ENCODE measurements at regions not wholly inside any gene's neighbourhood (a gene's known extent, or its start where the extent isn't known, plus 50 kb on each side); places are given as distances from the start of the nearest gene placed in this dataset.

DNA sequence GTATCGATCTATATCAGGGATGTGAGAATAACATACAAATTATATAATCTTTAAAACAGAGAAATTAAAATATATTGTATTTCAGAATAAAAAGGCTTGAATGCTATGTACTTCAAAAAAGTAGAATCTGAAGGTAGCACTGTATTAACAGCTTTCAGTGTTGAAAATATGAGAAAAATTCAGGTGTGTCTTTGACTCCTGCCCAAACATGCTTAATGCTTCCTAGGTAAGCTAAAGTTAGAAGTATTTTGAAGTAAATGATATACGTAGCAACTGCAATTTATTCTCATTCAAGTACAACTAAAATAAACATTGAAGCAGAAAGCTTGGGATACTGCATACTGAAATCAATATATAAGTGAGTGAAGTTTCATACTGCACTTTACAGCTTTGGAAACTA, 1082.0 kb upstream of the ACVR2A start:
- Histone ChIP-seq H3K27me3 (ENCODE audit: low read depth, low read length) (no peaks in the 10 kb centered on the region), H3K4me1 (ENCODE audit: control insufficient read depth in 1 of 2, insufficient read depth in 2 of 2, low read length in 2 of 2) (no peaks in the 10 kb centered on the region), H3K9me3 (ENCODE audit: control insufficient read depth in 1 of 2, low read length in 2 of 2) (peaks cover 0 to 7% of the 10 kb centered on the region in 2 donors), H3K4me3 (ENCODE audit: low read depth in 1 of 2, low read length in 2 of 2) (no peak overlapping the region), H3K27ac (ENCODE audit: low read length) (no peak overlapping the region), H3K36me3 (ENCODE audit: control insufficient read depth in 1 of 2, insufficient read depth in 2 of 2, low read length in 2 of 2) (no peaks in the 10 kb centered on the region)

DNA sequence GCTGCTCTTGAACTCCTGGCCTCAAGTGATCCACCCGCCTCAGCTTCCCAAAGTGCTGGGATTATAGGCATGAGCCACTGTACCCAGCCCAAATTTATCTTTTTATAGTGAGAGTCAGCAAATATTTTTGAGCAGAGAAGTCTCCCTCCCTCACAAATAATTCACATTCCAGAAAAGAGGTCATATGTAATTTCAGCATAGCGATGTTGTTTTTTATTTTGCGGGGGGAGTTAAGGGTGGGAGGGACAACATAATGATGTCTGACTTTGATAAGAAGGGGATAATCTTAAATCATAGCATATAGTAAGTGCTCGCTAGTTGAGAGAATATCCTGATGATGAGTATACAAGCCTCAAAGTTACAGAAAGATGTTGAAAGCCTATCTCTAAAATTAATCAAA, 1090.2 kb upstream of the ACVR2A start:
- H3K9me3 ChIP-seq (ENCODE audit: control insufficient read depth in 1 of 2, low read length in 2 of 2) = no peaks in the 10 kb centered on the region
- H3K4me3 ChIP-seq (ENCODE audit: low read depth in 1 of 2, low read length in 2 of 2) = no peak overlapping the region
- H3K36me3 ChIP-seq (ENCODE audit: control insufficient read depth in 1 of 2, insufficient read depth in 2 of 2, low read length in 2 of 2) = no peaks in the 10 kb centered on the region
- no peaks in the 10 kb centered on the region for H3K4me1 ChIP-seq (ENCODE audit: control insufficient read depth in 1 of 2, insufficient read depth in 2 of 2, low read length in 2 of 2)
- H3K27ac ChIP-seq (ENCODE audit: low read length) = no peak overlapping the region
- no peaks in the 10 kb centered on the region for H3K27me3 ChIP-seq (ENCODE audit: low read depth, low read length)

- H3K27ac ChIP-seq (ENCODE audit: low read length) = no peak overlapping the region
- no peak overlapping the region for H3K4me3 ChIP-seq (ENCODE audit: low read depth in 1 of 2, low read length in 2 of 2)
- no peaks in the 10 kb centered on the region for H3K36me3 ChIP-seq (ENCODE audit: control insufficient read depth in 1 of 2, insufficient read depth in 2 of 2, low read length in 2 of 2)
- no peaks in the 10 kb centered on the region for H3K27me3 ChIP-seq (ENCODE audit: low read depth, low read length)
- no peaks in the 10 kb centered on the region for H3K9me3 ChIP-seq (ENCODE audit: control insufficient read depth in 1 of 2, low read length in 2 of 2)
- no peaks in the 10 kb centered on the region for H3K4me1 ChIP-seq (ENCODE audit: control insufficient read depth in 1 of 2, insufficient read depth in 2 of 2, low read length in 2 of 2)
Observed at GRCh38 chr2:146748046-146748445, 1096.8 kb upstream of the ACVR2A start.

GRCh38 chr2:146741260-146741659, 1103.6 kb upstream of the ACVR2A start:
- H3K27me3 ChIP-seq (ENCODE audit: low read depth, low read length) = no peaks in the 10 kb centered on the region
- no peak overlapping the region for H3K27ac ChIP-seq (ENCODE audit: low read length)
- no peaks in the 10 kb centered on the region for H3K9me3 ChIP-seq (ENCODE audit: control insufficient read depth in 1 of 2, low read length in 2 of 2)
- H3K4me3 ChIP-seq (ENCODE audit: low read depth in 1 of 2, low read length in 2 of 2) = no peak overlapping the region
- H3K36me3 ChIP-seq (ENCODE audit: control insufficient read depth in 1 of 2, insufficient read depth in 2 of 2, low read length in 2 of 2) = no peaks in the 10 kb centered on the region
- H3K4me1 ChIP-seq (ENCODE audit: control insufficient read depth in 1 of 2, insufficient read depth in 2 of 2, low read length in 2 of 2) = no peaks in the 10 kb centered on the region

DNA sequence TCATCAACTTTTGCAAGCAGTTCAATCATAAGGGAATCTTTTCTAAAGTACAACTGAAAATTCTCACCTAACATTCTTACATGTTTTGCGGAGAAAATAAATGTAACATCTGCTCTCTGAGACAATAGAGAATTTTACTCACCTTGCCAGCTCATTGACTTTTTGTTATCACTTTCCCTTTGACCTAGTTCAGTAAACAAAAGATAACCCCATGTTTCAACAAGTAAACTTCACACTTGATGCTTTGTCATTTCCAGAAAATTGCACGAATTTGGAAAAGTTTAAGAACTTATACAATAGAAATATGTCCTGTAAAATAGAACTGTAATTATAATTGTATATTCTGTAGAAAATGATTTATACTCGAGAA, 1110.0 kb upstream of the ACVR2A start:
- H3K27ac ChIP-seq (ENCODE audit: low read length) = no peak overlapping the region
- H3K4me1 ChIP-seq (ENCODE audit: control insufficient read depth in 1 of 2, insufficient read depth in 2 of 2, low read length in 2 of 2) = peaks cover 0 to 3% of the 10 kb centered on the region in 2 donors
- no peaks in the 10 kb centered on the region for H3K36me3 ChIP-seq (ENCODE audit: control insufficient read depth in 1 of 2, insufficient read depth in 2 of 2, low read length in 2 of 2)
- H3K27me3 ChIP-seq (ENCODE audit: low read depth, low read length) = no peaks in the 10 kb centered on the region
- no peak overlapping the region for H3K4me3 ChIP-seq (ENCODE audit: low read depth in 1 of 2, low read length in 2 of 2)
- no peaks in the 10 kb centered on the region for H3K9me3 ChIP-seq (ENCODE audit: control insufficient read depth in 1 of 2, low read length in 2 of 2)

GRCh38 chr2:146734042-146734820, 1110.6 kb upstream of the ACVR2A start:
- Histone ChIP-seq H3K4me3 (ENCODE audit: low read depth in 1 of 2, low read length in 2 of 2) (no peak overlapping the region), H3K9me3 (ENCODE audit: control insufficient read depth in 1 of 2, low read length in 2 of 2) (no peaks in the 10 kb centered on the region), H3K27ac (ENCODE audit: low read length) (no peak overlapping the region), H3K36me3 (ENCODE audit: control insufficient read depth in 1 of 2, insufficient read depth in 2 of 2, low read length in 2 of 2) (no peaks in the 10 kb centered on the region), H3K27me3 (ENCODE audit: low read depth, low read length) (no peaks in the 10 kb centered on the region), H3K4me1 (ENCODE audit: control insufficient read depth in 1 of 2, insufficient read depth in 2 of 2, low read length in 2 of 2) (peaks cover 0 to 3% of the 10 kb centered on the region in 2 donors)

DNA sequence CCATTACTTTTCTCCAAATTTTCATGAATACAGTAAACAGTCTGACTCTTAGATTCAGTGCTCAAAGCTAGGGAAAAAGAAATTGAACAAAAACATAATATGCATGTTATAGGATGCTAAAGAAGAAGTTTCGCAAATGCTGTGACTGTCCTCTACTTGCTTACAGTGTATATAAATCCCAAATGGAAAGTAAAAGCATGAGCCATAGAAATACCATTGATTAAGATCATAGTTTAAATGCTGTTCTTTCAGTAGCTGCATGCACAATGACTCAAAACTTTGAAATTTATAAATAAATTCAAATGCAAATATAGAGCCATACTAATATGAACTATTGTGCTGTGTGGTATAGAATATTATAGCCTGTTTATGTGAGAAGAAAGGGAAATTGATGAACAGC, 1113.9 kb upstream of the ACVR2A start:
- Histone ChIP-seq H3K9me3 (ENCODE audit: control insufficient read depth in 1 of 2, low read length in 2 of 2) (no peaks in the 10 kb centered on the region), H3K4me1 (ENCODE audit: control insufficient read depth in 1 of 2, insufficient read depth in 2 of 2, low read length in 2 of 2) (peaks cover 0 to 3% of the 10 kb centered on the region in 2 donors), H3K4me3 (ENCODE audit: low read depth in 1 of 2, low read length in 2 of 2) (no peak overlapping the region), H3K27ac (ENCODE audit: low read length) (no peak overlapping the region), H3K27me3 (ENCODE audit: low read depth, low read length) (no peaks in the 10 kb centered on the region), H3K36me3 (ENCODE audit: control insufficient read depth in 1 of 2, insufficient read depth in 2 of 2, low read length in 2 of 2) (no peaks in the 10 kb centered on the region)

DNA sequence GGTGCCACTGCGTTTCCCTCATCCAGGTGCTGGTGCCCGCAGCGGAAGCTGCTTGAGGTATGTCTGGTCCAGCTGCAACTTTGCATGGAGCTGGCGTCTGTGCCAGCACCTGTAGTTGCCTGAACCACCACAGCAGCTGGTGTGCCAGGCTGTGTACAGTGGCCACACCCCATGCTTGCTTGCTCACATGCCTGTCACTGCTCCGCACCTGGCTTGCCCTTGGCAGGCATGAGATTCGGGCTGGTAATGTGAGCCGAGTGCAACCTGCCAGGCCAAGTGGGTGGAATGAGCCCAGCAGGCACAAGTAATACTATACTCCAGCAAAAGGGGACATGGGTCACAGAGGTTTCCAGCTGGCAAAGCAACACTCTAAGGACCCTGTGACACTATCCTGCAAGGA, 1123.3 kb upstream of the ACVR2A start:
- Histone ChIP-seq H3K9me3 (ENCODE audit: control insufficient read depth in 1 of 2, low read length in 2 of 2) (peaks cover 0 to 9% of the 10 kb centered on the region in 2 donors), H3K27me3 (ENCODE audit: low read depth, low read length) (no peaks in the 10 kb centered on the region), H3K4me3 (ENCODE audit: low read depth in 1 of 2, low read length in 2 of 2) (no peak overlapping the region), H3K27ac (ENCODE audit: low read length) (no peak overlapping the region), H3K36me3 (ENCODE audit: control insufficient read depth in 1 of 2, insufficient read depth in 2 of 2, low read length in 2 of 2) (no peaks in the 10 kb centered on the region), H3K4me1 (ENCODE audit: control insufficient read depth in 1 of 2, insufficient read depth in 2 of 2, low read length in 2 of 2) (no peaks in the 10 kb centered on the region)

- Histone ChIP-seq H3K9me3 (ENCODE audit: control insufficient read depth in 1 of 2, low read length in 2 of 2) (peaks cover 0 to 9% of the 10 kb centered on the region in 2 donors), H3K4me1 (ENCODE audit: control insufficient read depth in 1 of 2, insufficient read depth in 2 of 2, low read length in 2 of 2) (no peaks in the 10 kb centered on the region), H3K36me3 (ENCODE audit: control insufficient read depth in 1 of 2, insufficient read depth in 2 of 2, low read length in 2 of 2) (no peaks in the 10 kb centered on the region), H3K27ac (ENCODE audit: low read length) (no peak overlapping the region), H3K4me3 (ENCODE audit: low read depth in 1 of 2, low read length in 2 of 2) (no peak overlapping the region), H3K27me3 (ENCODE audit: low read depth, low read length) (no peaks in the 10 kb centered on the region)
Observed at GRCh38 chr2:146720170-146720569, 1124.7 kb upstream of the ACVR2A start.

DNA sequence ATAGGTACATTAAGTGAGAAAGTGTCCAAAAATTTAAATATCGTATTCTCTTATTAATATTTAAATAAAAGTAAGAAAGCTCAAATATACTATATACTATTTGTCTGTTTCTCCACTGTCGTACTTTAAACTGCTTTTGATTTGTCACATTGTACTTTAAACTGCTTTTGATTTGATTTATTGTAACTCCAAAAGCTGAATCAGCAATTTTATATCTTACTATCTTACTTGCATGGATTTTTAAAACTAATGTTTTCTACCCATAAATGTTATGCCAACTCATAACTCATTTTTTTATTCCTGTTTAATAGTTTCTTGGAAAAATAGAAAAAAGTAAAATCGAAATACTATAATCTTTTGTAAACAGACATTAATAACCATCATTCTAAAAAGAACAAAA, 1128.2 kb upstream of the ACVR2A start:
- Histone ChIP-seq H3K27me3 (ENCODE audit: low read depth, low read length) (no peaks in the 10 kb centered on the region), H3K4me3 (ENCODE audit: low read depth in 1 of 2, low read length in 2 of 2) (no peak overlapping the region), H3K4me1 (ENCODE audit: control insufficient read depth in 1 of 2, insufficient read depth in 2 of 2, low read length in 2 of 2) (no peaks in the 10 kb centered on the region), H3K36me3 (ENCODE audit: control insufficient read depth in 1 of 2, insufficient read depth in 2 of 2, low read length in 2 of 2) (no peaks in the 10 kb centered on the region), H3K27ac (ENCODE audit: low read length) (no peak overlapping the region), H3K9me3 (ENCODE audit: control insufficient read depth in 1 of 2, low read length in 2 of 2) (peaks cover 0 to 9% of the 10 kb centered on the region in 2 donors)

DNA sequence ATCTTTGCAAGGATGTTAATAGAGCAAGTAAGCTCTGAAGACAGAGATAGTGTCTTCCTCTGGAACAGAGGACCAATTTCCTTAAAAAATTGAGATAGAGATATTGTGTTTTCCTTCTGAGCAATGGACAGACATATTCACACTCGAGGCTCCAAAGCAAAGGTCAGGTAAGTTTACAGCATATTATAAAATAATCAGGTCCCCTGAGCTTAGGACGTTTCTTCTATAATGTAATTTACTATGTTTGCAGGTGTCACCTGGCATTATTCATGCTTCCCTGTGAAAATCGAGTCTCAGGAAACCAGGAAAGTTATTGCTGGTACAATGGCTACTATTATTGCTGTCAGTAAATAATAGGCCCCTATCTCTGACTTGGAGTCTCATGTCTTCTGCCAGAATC, 1135.8 kb upstream of the ACVR2A start:
- Histone ChIP-seq H3K4me1 (ENCODE audit: control insufficient read depth in 1 of 2, insufficient read depth in 2 of 2, low read length in 2 of 2) (no peaks in the 10 kb centered on the region), H3K27me3 (ENCODE audit: low read depth, low read length) (no peaks in the 10 kb centered on the region), H3K9me3 (ENCODE audit: control insufficient read depth in 1 of 2, low read length in 2 of 2) (no peaks in the 10 kb centered on the region)

DNA sequence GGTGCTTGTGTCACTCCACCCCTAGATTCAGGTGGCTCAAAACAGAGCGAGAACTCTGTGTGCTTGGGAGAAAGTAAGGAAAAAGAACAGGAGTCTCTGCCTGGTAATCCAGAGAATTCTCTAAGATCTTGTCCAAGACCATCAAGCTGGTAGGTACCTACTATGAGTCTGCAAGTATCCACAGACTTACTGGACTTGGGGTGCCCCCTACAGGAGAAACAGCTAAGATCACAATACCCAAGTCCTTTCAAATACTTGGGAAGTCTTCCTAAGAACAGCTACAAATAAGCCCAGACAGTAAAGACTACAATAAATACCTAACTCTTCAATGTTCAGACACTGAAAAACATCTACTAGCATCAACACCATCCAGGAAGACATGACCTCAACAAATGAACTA, 1143.6 kb upstream of the ACVR2A start:
- Histone ChIP-seq H3K4me1 (ENCODE audit: control insufficient read depth in 1 of 2, insufficient read depth in 2 of 2, low read length in 2 of 2) (no peaks in the 10 kb centered on the region), H3K36me3 (ENCODE audit: control insufficient read depth in 1 of 2, insufficient read depth in 2 of 2, low read length in 2 of 2) (no peaks in the 10 kb centered on the region), H3K4me3 (ENCODE audit: low read depth in 1 of 2, low read length in 2 of 2) (no peak overlapping the region), H3K27ac (ENCODE audit: low read length) (no peak overlapping the region), H3K9me3 (ENCODE audit: control insufficient read depth in 1 of 2, low read length in 2 of 2) (peaks cover 0 to 7% of the 10 kb centered on the region in 2 donors), H3K27me3 (ENCODE audit: low read depth, low read length) (no peaks in the 10 kb centered on the region)

More for the DNA sequence above, 1135.8 kb upstream of the ACVR2A start:
- Histone ChIP-seq H3K4me3 (ENCODE audit: low read depth in 1 of 2, low read length in 2 of 2) (no peak overlapping the region), H3K27ac (ENCODE audit: low read length) (no peak overlapping the region), H3K36me3 (ENCODE audit: control insufficient read depth in 1 of 2, insufficient read depth in 2 of 2, low read length in 2 of 2) (no peaks in the 10 kb centered on the region)

Data from muscle layer of duodenum (tissue), 2 donors.